Gastrocnemius medialis (tissue), 4 donors: ENCODE measurements at regions not wholly inside any gene's neighbourhood (a gene's known extent, or its start where the extent isn't known, plus 50 kb on each side); places are given as distances from the start of the nearest gene placed in this dataset.

ENCODE experiments used
- ATAC-seq, 2 donors: fragments of 150-250 bp; one replicate each; pipeline ENCODE4 v1.9.1; 2016
- DNase-seq, 2 donors: peaks; one replicate each; pipeline ENCODE4 v3.0.0-alpha.2; 2019
- H3K27ac ChIP-seq, 4 donors: fragments of 200-600 bp; sonication (generic); 1 replicate in 1 of 4; 2 replicates in 3 of 4; pipeline ENCODE4 v1.5.1; 2016 to 2018; ENCODE audit warnings: mild to moderate bottlenecking in 2 of 4, moderate library complexity in 1 of 4
- H3K27me3 ChIP-seq, 3 donors: fragments of 200-600 bp; sonication (generic) in 2 of 3; 1 replicate in 1 of 3; 2 replicates in 2 of 3; pipeline versions ENCODE4 v1.5.1 to v1.6.0; 2016 to 2019; ENCODE audit warnings: mild to moderate bottlenecking in 1 of 3, moderate library complexity in 1 of 3
- H3K36me3 ChIP-seq, 2 donors: fragments of 200-600 bp; sonication (generic) in 1 of 2; one replicate each; pipeline ENCODE4 v1.5.1; 2017 to 2018
- H3K4me1 ChIP-seq, 2 donors: fragments of 200-600 bp; sonication (generic) in 1 of 2; one replicate each; pipeline ENCODE4 v1.5.1; 2016 to 2017; ENCODE audit warnings: mild to moderate bottlenecking in 2 of 2
- H3K4me3 ChIP-seq, 4 donors: fragments of 200-600 bp; sonication (generic) in 3 of 4; 1 replicate in 1 of 4; 2 replicates in 3 of 4; pipeline ENCODE4 v1.5.1; 2016 to 2019; ENCODE audit warnings: mild to moderate bottlenecking in 2 of 4
- H3K9me3 ChIP-seq, 3 donors: fragments of 200-600 bp; sonication (generic) in 2 of 3; 1 replicate in 1 of 3; 2 replicates in 2 of 3; pipeline ENCODE4 v1.5.1; 2016 to 2019
- POLR2A ChIP-seq, 2 donors: fragments of 450-650 bp; IDR thresholded peaks; one replicate each; pipeline ENCODE4 v1.6.1; 2017; ENCODE audit warnings: antibody characterized with exemption in 2 of 2, mild to moderate bottlenecking in 2 of 2, moderate library complexity in 2 of 2
- in situ Hi-C, 4 donors: fragments of 200-750 bp; cut with MboI; loops; one replicate each; pipeline versions ENCODE4 v1.15.0 to v1.8.0; 2017; ENCODE audit warnings: low sequenced_read_pairs in 4 of 4
- intact Hi-C: fragments of 100-400 bp; cut with DNase I; formaldehyde crosslinking; loops from one replicate; pipeline ENCODE4 v1.15.1; 2023; ENCODE audit warnings: low total_unique reads
- TF ChIP-seq, protein P1 (sequence below), 5 experiments: fragments of 450-650 bp in 3 of 5; fragments of 200-600 bp in 2 of 5; sonication (generic) in 2 of 5; IDR thresholded peaks in 4 of 5; conservative IDR thresholded peaks in 1 of 5; 1 replicate in 4 of 5; 2 replicates in 1 of 5; pipeline ENCODE4 v1.5.1; 2016 to 2019; ENCODE audit warnings: antibody characterized with exemption in 5 of 5, mild to moderate bottlenecking in 3 of 5, moderate library complexity in 3 of 5

DNA sequence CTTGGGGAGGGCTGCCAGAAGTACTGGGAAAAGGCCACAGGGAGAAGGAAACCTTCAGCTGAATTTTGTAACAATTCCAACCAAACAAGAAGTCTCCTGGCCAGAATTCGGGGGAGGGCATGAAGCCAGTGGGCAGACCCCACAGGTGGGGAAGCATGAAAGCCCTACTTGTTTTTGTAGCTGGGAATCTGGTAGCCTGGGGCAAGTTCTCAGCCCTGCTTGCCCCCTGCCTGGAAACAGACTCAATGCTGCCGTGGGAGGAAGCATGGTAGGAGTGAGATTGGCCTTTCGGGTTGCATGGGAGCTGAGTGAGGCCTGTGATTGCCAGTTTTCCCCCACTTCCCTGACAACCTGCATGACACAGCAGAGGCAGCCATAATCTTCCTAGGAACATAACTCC lies 259.2 kb upstream of the RMST start:
- intact Hi-C loops, result no loop called here
- in situ Hi-C loops, result no loop called here
- no peak for ATAC-seq

DNA sequence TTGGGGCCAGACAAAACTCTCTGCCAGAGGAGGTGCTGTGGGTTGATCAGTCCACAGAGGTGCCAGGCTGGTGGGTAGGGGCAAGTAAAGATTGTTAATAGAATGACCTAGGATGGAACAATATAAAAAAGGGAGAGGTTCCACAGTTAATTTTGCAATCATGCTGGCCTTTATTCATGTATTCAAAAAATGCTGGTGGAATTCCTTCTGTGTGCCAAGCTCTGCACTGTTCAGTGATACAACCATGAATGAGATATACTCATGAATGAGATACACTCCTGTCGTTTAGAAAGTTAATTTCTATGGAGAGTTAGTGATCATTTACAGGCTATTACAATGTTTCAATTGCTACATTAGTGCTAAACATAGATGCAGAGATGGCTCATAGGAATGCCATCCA lies 252.6 kb upstream of the RMST start:
- no peak for ATAC-seq

More for the DNA sequence above, 259.2 kb upstream of the RMST start:
- no peaks in the 10 kb centered on the region for H3K36me3 ChIP-seq
- no peak overlapping the region for H3K4me3 ChIP-seq
- H3K27ac ChIP-seq, result no peak overlapping the region
- DNase-seq, result no peak
- no peaks in the 10 kb centered on the region for H3K9me3 ChIP-seq
- TF ChIP-seq POLR2A (IDR thresholded peaks at IDR 0.05), result no peak
- TF ChIP-seq, protein P1, sequence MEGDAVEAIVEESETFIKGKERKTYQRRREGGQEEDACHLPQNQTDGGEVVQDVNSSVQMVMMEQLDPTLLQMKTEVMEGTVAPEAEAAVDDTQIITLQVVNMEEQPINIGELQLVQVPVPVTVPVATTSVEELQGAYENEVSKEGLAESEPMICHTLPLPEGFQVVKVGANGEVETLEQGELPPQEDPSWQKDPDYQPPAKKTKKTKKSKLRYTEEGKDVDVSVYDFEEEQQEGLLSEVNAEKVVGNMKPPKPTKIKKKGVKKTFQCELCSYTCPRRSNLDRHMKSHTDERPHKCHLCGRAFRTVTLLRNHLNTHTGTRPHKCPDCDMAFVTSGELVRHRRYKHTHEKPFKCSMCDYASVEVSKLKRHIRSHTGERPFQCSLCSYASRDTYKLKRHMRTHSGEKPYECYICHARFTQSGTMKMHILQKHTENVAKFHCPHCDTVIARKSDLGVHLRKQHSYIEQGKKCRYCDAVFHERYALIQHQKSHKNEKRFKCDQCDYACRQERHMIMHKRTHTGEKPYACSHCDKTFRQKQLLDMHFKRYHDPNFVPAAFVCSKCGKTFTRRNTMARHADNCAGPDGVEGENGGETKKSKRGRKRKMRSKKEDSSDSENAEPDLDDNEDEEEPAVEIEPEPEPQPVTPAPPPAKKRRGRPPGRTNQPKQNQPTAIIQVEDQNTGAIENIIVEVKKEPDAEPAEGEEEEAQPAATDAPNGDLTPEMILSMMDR (IDR thresholded peaks at IDR 0.05 in 4 of 5, conservative IDR thresholded peaks at IDR 0.05 in 1 of 5), result no peak
- H3K4me1 ChIP-seq, result no peaks in the 10 kb centered on the region
- H3K27me3 ChIP-seq, result no peaks in the 10 kb centered on the region

DNA sequence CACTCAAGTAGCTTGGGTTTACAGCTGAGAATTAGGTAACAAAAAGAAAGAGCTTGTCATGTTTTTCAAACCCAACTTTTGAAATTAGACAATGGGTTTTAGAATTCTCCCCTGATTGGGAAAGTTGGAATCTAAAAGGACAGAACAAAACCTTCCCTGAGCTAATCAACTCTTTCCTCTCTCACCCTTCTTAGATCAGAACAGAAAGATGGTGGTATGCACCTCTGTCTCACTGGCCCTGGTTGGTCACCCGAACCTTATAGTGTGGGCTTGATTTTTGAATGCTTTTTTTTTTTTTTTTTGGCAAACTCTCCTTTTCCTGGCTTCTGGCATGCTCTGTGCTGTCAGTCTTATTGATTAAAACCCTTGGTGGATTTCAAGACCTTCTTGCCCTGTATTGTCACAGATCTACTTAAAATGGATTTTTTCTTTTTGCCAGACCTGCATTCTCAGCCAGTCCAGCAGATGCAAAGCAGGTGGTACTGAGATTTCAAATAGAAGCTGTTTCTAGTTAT lies 251.1 kb upstream of the RMST start:
- no peaks in the 10 kb centered on the region for H3K9me3 ChIP-seq
- intact Hi-C loops, result no loop called here
- H3K4me3 ChIP-seq, result no peak overlapping the region
- H3K27me3 ChIP-seq, result no peaks in the 10 kb centered on the region
- DNase-seq (no peak), ATAC-seq (no peak)
- no peaks in the 10 kb centered on the region for H3K36me3 ChIP-seq
- in situ Hi-C loops, result no loop called here
- no peaks in the 10 kb centered on the region for H3K4me1 ChIP-seq
- H3K27ac ChIP-seq, result no peak overlapping the region
- no peak for TF ChIP-seq POLR2A (IDR thresholded peaks at IDR 0.05)
- TF ChIP-seq, protein P1 (IDR thresholded peaks at IDR 0.05 in 4 of 5, conservative IDR thresholded peaks at IDR 0.05 in 1 of 5), result no peak

More for the DNA sequence above, 252.6 kb upstream of the RMST start:
- in situ Hi-C loops, result no loop called here
- H3K36me3 ChIP-seq, result no peaks in the 10 kb centered on the region
- no peak for DNase-seq
- H3K4me3 ChIP-seq, result no peak overlapping the region
- no peaks in the 10 kb centered on the region for H3K4me1 ChIP-seq
- TF ChIP-seq, protein P1 (IDR thresholded peaks at IDR 0.05 in 4 of 5, conservative IDR thresholded peaks at IDR 0.05 in 1 of 5), result no peak
- TF ChIP-seq POLR2A (IDR thresholded peaks at IDR 0.05), result no peak
- H3K27me3 ChIP-seq, result no peaks in the 10 kb centered on the region
- intact Hi-C loops, result no loop called here
- H3K27ac ChIP-seq, result no peak overlapping the region
- no peaks in the 10 kb centered on the region for H3K9me3 ChIP-seq

DNA sequence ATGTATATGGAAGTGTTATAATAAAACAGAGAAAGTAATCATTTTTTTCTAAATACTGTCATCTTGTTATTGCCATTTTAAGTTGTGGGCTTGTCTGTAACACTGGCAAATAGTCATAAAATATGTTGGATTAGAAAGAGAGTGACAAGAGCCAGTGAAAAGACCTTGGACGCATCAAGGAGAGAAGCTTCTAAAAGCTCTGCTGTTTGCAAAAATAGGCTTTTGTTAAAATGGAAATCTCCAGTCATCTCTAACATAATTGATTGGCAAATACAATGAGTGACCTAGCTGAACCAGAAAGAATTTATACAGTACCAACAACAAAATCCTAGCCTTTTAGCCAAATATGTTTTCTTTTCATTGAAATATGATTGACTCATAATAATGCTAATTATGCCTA lies 245.8 kb upstream of the RMST start:
- TF ChIP-seq, protein P1 (IDR thresholded peaks at IDR 0.05 in 4 of 5, conservative IDR thresholded peaks at IDR 0.05 in 1 of 5), result no peak
- TF ChIP-seq POLR2A (IDR thresholded peaks at IDR 0.05), result no peak
- no peak for ATAC-seq
- H3K4me1 ChIP-seq, result no peaks in the 10 kb centered on the region

DNA sequence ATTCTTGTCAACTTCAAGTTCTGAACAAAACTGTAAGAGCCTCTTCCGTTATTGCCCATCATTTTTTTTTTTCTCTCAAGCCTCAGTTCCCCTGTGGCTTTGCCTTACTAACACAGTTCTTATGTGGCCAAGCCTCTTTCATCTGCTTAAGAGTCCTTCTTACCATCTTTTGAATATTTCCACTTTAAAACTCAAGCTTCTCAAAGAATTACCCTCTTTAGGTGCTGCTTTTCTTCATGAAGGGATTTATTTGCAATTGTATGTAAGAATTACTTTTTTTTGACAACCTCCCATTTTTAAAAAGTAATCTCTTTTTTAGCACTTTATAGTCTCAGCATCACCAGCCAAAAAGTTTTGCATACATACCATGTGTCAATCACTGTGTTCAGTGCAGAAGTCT lies 240.2 kb upstream of the RMST start:
- ATAC-seq (no peak), DNase-seq (no peak)
- TF ChIP-seq, protein P1 (IDR thresholded peaks at IDR 0.05 in 4 of 5, conservative IDR thresholded peaks at IDR 0.05 in 1 of 5), result no peak
- TF ChIP-seq POLR2A (IDR thresholded peaks at IDR 0.05), result no peak
- in situ Hi-C loops, result no loop called here
- intact Hi-C loops, result no loop called here
- Histone ChIP-seq H3K36me3 (no peaks in the 10 kb centered on the region), H3K27ac (no peak overlapping the region), H3K9me3 (no peaks in the 10 kb centered on the region), H3K4me3 (no peak overlapping the region), H3K27me3 (no peaks in the 10 kb centered on the region), H3K4me1 (no peaks in the 10 kb centered on the region)

More for the DNA sequence above, 245.8 kb upstream of the RMST start:
- intact Hi-C loops, result no loop called here
- in situ Hi-C loops, result no loop called here
- no peaks in the 10 kb centered on the region for H3K9me3 ChIP-seq
- no peaks in the 10 kb centered on the region for H3K36me3 ChIP-seq
- no peak overlapping the region for H3K27ac ChIP-seq
- DNase-seq, result no peak
- H3K27me3 ChIP-seq, result no peaks in the 10 kb centered on the region
- H3K4me3 ChIP-seq, result no peak overlapping the region
